DOHH2 (cell line): ENCODE measurements at regions not wholly inside any gene's neighbourhood (a gene's known extent, or its start where the extent isn't known, plus 50 kb on each side); places are given as distances from the start of the nearest gene placed in this dataset.

Experiments used
- CTCF ChIP-seq: fragments of 200-600 bp; sonication (generic); IDR thresholded peaks from one replicate; pipeline ENCODE4 v1.5.1; 2014; ENCODE audit warnings: antibody characterized with exemption, mild to moderate bottlenecking, low read depth, low read length; ENCODE audit not compliant: poor library complexity, severe bottlenecking
- EZH2phosphoT487 ChIP-seq: fragments of 200-600 bp; sonication (generic); IDR thresholded peaks from 2 replicates; pipeline ENCODE4 v1.6.1; 2017; ENCODE audit warnings: borderline replicate concordance, mild to moderate bottlenecking, antibody characterized with exemption, low read length, moderate library complexity, mixed read lengths

- TF ChIP-seq CTCF (no peak), EZH2phosphoT487 (no peak)
These were observed 573.3 kb upstream of the MAN1A1 start for GRCh38 chr6:119922814-119923213.
